Activated CD8-positive, alpha-beta memory T cell treated with anti-CD3 and anti-CD28 coated beads, Interleukin-2, amount 50 U/mL, for 4 hours (primary cell): ENCODE measurements at regions not wholly inside any gene's neighbourhood (a gene's known extent, or its start where the extent isn't known, plus 50 kb on each side); places are given as distances from the start of the nearest gene placed in this dataset.

ENCODE experiments used
- DNase-seq: peaks from one replicate; pipeline ENCODE4 v3.0.0-alpha.2; 2020

DNA sequence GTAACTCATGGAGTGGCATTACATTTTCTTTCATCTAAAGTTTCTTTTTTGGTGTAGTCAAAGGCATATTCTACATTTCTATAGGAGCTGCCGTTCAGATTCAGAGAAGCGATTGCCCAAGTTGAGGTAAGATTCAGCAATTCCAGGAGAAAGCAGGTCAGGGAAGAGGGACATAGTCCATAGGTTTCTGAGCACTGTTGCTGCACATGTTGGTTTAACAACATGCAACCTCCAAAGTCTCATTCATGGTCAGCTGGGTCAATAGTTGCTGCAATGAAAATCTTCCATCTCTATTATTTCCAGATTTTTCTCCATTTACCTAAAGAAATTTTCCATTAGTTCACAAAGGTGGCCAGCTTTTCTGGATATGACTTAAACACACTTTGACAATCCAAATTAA lies 682.3 kb upstream of the MAN1A1 start:
- DNase-seq, result no peak

GRCh38 chr6:120026791-120027190 lies 677.2 kb upstream of the MAN1A1 start:
- DNase-seq, result no peak

GRCh38 chr6:120010075-120010474 lies 660.5 kb upstream of the MAN1A1 start:
- no peak for DNase-seq

DNA sequence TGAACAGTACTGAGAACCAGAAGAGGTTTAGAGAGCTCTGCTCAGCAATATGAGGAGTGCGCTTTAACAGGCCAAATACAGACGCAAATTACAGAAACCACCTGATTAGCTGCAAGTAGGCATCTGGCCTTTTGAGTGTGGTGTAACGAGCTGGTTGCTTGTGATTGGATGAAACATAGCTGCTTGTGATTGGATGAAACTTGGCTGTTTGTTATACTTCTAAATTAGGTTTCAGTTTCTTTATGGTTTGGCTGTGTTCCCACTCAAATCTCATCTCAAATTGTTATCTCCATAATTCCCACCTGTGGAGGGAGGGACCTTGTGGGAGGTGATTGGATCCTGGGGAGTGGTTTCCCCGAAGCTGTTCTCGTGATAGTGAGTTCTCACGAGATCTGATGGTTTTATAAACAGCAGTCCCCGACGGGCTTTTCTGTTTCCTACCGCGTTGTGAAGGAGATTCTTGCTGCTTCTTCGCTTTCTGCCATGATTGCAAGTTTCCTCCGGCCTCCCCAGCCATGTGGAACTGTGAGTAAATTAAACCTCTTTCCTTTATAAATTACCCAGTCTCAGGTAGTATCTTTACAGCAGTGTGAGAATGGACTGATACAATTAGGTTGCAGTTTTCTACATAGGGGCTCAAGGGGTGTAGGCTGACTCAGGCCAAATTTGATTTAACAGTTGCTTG lies 655.9 kb upstream of the MAN1A1 start:
- DNase-seq, result no peak

GRCh38 chr6:119986934-119987549 lies 637.5 kb upstream of the MAN1A1 start:
- DNase-seq, result no peak

GRCh38 chr6:119985952-119986736 lies 636.6 kb upstream of the MAN1A1 start:
- no peak for DNase-seq

DNA sequence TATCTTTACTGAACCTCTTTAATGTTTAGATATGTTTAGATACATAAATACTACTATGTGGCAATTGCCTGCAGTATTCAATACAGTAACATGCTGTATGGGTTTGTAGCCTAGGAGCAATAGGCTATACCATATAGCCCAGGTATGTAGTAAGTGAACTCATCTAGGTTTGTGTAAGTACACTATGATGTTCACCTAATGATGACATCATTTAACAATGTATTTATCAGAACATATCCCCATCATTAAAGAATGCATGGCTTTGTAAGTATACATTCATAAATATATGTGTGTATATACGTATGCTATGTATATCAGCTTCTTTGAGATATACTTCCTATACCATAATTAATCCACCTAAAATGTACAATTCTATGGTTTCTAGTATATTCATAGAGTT lies 631.2 kb upstream of the MAN1A1 start:
- no peak for DNase-seq

GRCh38 chr6:119979862-119980261 lies 630.3 kb upstream of the MAN1A1 start:
- DNase-seq, result no peak

- DNase-seq, result no peak
Measured at GRCh38 chr6:119978274-119978889, 628.8 kb upstream of the MAN1A1 start.

GRCh38 chr6:119974430-119975159 lies 625.0 kb upstream of the MAN1A1 start:
- DNase-seq, result no peak

GRCh38 chr6:119966484-119966883 lies 616.9 kb upstream of the MAN1A1 start:
- no peak for DNase-seq

DNA sequence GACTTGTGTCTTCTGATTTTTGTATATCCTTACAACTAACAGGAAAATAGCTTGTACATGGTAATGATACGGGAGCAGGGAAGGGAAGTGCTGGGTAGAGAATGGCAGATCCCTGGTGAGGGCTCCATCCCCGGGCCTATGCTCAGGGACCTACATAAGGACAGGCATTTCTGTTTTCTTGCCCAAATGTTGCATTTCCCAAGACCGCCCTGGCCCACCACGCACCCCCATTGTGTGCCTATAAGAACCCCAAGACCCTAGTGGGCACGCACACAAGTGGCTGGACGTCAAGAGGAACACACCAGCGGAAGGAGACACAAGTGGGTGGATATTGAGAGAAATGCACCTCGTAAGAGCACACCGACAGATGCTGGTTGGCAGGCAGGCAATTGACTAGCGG lies 616.3 kb upstream of the MAN1A1 start:
- no peak for DNase-seq

DNA sequence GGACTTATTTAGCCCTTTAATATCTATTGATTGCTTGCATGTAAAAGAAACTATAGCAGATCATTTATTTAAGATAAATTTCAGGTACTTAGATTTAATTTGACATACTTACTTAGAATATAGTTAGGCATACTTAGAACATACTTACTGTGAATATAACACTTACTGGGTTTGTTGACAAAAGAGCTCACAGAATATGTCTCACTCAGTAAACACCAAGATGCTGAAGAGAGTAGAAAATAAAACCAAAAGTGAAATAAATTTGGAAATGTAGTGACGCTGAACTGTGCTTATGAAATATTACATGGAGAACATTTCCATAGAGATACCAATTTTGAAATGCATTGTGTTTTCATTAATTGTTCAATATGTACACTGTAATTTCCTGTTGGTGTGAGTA lies 615.4 kb upstream of the MAN1A1 start:
- DNase-seq, result no peak

- no peak for DNase-seq
Measured at GRCh38 chr6:119962505-119962904, 612.9 kb upstream of the MAN1A1 start.

GRCh38 chr6:119961450-119961849 lies 611.9 kb upstream of the MAN1A1 start:
- no peak for DNase-seq

GRCh38 chr6:119960456-119960855 lies 610.9 kb upstream of the MAN1A1 start:
- no peak for DNase-seq

- no peak for DNase-seq
Measured at GRCh38 chr6:119960036-119960435, 610.5 kb upstream of the MAN1A1 start.

DNA sequence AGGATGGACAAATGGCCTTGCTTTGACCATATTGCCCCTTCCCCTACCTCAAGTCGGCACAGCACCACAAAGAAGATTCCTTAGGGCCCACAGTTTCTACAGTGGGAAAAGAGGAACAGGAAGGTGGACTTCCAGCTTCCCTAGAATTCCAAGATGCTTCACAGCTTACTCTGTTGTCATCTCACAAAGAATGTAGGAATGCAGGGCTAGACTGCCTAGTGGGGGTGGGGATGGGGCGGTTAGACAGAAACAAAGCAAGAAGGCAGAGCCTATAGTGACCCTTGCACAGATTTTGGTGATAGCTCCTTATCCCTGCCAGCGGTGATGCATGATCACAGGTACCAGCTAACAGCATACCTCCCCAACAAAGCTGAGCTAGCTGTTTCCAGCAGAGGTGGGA lies 607.6 kb upstream of the MAN1A1 start:
- DNase-seq, result no peak

DNA sequence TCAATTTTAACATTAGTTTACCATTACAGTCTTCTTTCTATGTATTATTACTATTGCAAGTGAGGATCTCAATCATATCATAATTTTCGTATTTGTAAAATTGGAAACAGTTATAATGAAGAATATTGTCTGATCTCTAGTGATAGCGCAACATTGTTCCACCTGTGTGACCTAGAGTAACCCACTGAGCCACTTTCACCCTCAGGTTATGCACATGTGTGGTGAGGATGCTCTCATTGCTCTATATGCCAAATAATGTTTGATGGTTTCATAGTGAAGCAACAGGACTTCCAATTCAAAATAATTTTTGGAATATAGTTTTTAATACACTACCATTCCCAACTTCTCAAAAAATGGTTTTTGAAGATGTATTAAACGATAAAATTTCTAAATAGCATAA lies 603.1 kb upstream of the MAN1A1 start:
- no peak for DNase-seq

GRCh38 chr6:119950681-119951080 lies 601.1 kb upstream of the MAN1A1 start:
- DNase-seq, result no peak

DNA sequence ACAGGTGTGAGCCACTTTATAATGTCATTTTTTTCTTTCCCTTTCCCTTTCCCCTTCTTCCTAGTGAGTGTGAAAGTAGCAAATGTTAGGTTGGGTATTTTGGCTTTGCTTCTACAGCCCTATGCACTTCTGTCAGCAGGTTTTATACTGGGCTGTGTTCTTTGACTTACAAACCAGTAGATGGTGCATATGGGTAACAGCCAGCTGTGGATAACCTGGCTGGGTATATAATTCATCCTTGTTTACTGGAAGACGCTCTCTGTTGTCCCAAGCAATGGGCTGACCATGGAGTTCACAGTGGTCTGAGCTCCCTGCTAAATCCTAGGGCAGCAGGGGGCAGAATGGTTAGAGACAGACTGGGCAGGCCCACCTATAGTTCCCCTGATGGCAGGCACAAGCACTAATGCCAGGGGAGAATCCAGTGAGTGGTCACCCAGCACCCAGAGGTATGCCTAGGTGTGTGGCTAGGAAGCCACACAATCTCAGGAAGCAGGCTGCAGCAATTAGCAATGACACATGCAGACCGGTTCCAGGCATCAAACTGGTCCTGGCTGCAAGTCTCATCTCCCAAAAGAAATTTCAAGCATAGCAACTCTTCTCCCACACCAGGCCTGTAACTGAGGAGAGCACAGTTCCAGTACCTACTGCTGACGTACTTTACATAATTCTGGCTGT lies 592.7 kb upstream of the MAN1A1 start:
- DNase-seq, result no peak

GRCh38 chr6:119938752-119939151 lies 589.2 kb upstream of the MAN1A1 start:
- no peak for DNase-seq
